ENCODE measurements at regions not wholly inside any gene's neighbourhood (a gene's known extent, or its start where the extent isn't known, plus 50 kb on each side); places are given as distances from the start of the nearest gene placed in this dataset.

DNA sequence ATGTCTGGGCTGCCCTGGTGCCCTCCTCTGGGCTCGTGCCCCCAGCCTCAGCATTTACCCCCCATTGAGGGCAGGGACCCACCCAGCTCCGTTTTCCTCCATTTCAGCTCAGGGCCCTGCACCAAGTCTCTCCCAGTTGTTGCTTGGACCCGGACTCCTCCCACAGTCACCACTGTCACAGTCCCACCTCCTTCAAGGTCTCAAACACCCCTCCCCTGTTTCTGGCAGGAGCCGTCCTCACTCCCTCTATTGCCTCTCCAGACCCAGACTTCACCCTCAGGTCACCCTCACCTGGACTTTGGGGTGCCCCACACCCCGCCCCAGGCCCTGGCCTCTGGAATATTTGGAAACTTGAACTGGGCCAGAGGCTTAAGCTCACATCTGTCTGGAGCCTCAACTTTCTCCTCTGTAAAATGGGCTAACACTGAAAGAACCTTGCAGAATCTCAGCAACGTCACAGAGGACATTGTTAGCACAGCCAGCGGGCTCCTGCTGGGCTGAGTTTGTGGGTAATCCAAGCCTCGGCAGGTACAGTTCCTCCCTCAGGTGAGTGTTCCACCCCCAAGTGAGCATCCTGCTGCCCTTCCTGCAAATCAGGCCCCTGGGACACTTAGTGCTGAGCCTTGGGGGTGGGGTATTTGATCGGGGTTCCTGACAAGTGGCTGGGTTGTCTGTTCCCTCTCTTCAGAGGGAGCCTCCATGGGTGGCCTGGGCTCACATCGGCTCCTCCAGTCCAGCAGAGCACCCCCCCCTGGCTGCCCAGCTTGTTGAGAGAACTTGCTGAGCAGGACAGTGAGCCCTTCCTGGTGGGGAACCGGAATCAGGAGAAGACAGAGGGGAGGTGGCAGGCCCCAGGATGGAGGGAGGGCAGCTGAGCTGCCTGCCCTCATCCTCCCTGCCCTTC lies 130.1 kb downstream of the C9orf50 start:
- Histone ChIP-seq H3K4me3 (ENCODE audit: low read length in 2 of 2) (peak overlapping the region in 1 of 2 donors; percentile 75), H3K36me3 (ENCODE audit: control insufficient read depth in 2 of 2, insufficient read depth in 2 of 2, low read length in 2 of 2) (peaks cover 0 to 3% of the 10 kb centered on the region in 2 donors), H3K4me1 (ENCODE audit: control insufficient read depth in 2 of 2, insufficient read depth in 2 of 2, low read length in 2 of 2) (peaks cover 45 to 59% of the 10 kb centered on the region in 2 donors), H3K27me3 (ENCODE audit: control insufficient read depth in 2 of 2, insufficient read depth in 2 of 2, low read length in 2 of 2) (no peaks in the 10 kb centered on the region), H3K9ac (ENCODE audit: low read depth in 1 of 2, low read length in 2 of 2) (peak overlapping the region; percentile 75 to 96), H3K9me3 (ENCODE audit: control insufficient read depth in 2 of 2, low read length in 2 of 2) (no peaks in the 10 kb centered on the region), H3K27ac (ENCODE audit: low read depth in 2 of 2, low read length in 2 of 2) (peak overlapping the region; percentile 92 to 95)

DNA sequence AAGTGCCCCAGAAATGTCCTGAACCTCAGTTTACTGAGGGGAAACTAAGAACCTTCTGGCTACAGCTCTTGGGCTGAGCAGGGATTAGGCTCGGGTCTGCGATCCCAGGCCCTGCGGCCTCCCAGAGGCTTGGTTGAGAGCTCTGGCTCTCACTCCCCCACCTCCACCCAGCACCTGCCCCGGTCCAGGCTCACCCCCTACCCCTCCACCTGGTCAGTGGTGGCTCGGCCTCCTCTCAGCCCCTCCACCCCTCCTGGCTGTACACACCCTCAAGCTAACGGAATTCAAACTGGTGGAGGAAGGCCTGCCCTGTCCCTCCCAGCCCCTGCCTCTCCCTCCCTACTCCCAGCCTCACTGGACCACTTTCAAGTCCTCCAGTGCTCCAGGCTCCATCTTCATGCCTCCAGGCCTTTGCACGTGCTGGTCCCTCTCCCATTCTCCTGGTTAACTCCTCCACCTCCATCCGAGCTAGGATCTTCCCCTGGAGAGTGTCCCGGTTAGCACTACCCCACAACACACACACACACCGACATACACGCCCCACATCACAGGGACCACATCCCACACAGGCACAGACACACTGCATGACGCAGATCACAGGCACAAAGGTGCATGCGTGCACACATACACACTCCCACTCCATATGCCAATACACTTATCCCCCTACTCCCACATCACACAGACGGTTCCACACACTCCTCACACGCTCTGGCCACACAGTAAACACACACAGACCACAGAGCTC lies 130.9 kb downstream of the C9orf50 start:
- Histone ChIP-seq H3K4me1 (ENCODE audit: control insufficient read depth in 2 of 2, insufficient read depth in 2 of 2, low read length in 2 of 2) (peaks cover 37 to 51% of the 10 kb centered on the region in 2 donors), H3K9ac (ENCODE audit: low read depth in 1 of 2, low read length in 2 of 2) (peak overlapping the region; percentile 75 to 96), H3K27ac (ENCODE audit: low read depth in 2 of 2, low read length in 2 of 2) (peak overlapping the region; percentile 92 to 95), H3K27me3 (ENCODE audit: control insufficient read depth in 2 of 2, insufficient read depth in 2 of 2, low read length in 2 of 2) (no peaks in the 10 kb centered on the region), H3K9me3 (ENCODE audit: control insufficient read depth in 2 of 2, low read length in 2 of 2) (no peaks in the 10 kb centered on the region), H3K36me3 (ENCODE audit: control insufficient read depth in 2 of 2, insufficient read depth in 2 of 2, low read length in 2 of 2) (peaks cover 0 to 3% of the 10 kb centered on the region in 2 donors), H3K4me3 (ENCODE audit: low read length in 2 of 2) (peak overlapping the region; percentile 68 to 75)

- peaks cover 49 to 63% of the 10 kb centered on the region in 2 donors for H3K4me1 ChIP-seq (ENCODE audit: control insufficient read depth in 2 of 2, insufficient read depth in 2 of 2, low read length in 2 of 2)
- H3K9me3 ChIP-seq (ENCODE audit: control insufficient read depth in 2 of 2, low read length in 2 of 2): no peaks in the 10 kb centered on the region
- H3K36me3 ChIP-seq (ENCODE audit: control insufficient read depth in 2 of 2, insufficient read depth in 2 of 2, low read length in 2 of 2): no peaks in the 10 kb centered on the region
- H3K4me3 ChIP-seq (ENCODE audit: low read length in 2 of 2): peak overlapping the region; percentile 51 to 69
- peak overlapping the region; percentile 72 to 96 for H3K9ac ChIP-seq (ENCODE audit: low read depth in 1 of 2, low read length in 2 of 2)
- H3K27me3 ChIP-seq (ENCODE audit: control insufficient read depth in 2 of 2, insufficient read depth in 2 of 2, low read length in 2 of 2): no peaks in the 10 kb centered on the region
- H3K27ac ChIP-seq (ENCODE audit: low read depth in 2 of 2, low read length in 2 of 2): peak overlapping the region; percentile 92 to 95
Measured at GRCh38 chr9:129487658-129488483, 133.0 kb downstream of the C9orf50 start.

DNA sequence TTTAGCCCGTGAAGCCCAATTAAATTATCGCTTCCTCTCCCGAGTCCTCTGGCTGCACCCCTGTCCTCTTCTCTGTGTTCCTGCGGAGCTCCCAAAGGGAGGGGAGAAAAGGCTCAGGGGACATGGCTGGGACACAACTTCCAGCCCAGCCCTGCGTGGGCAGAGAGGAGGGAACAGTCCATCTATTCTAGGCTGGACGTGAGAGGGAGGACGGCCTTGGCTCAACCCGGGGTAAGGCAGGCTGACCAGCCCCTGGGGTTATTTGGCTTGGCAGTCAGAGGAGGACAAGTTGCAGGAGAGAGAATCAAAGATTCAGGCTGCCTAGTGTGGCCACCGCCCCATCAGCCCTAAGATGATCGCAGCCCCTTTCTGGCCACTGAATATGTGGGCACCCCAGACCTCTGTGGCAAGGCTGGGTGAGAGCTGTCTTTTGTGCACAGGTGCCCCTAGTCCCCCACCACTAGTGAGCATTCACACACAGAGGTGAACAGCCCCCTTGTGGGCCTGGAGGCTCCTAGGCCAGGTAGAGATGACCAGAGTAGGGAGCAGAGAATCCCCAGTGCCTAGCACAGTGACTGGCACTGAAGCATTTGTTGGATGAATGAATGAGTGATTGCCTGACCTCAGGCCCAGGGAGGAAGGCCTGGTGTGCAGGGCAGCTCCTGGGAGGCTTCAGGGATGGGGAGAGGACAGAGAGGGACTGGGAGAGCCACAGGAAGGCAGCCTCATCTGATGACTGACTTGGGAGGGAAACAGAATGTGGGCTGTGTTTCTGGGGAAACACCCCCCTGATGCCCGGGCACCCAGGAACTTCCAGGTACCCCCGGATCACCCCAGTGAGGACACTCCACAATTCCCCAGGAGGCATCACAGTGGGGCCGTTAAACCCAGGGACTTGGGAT lies 133.9 kb downstream of the C9orf50 start:
- Histone ChIP-seq H3K27me3 (ENCODE audit: control insufficient read depth in 2 of 2, insufficient read depth in 2 of 2, low read length in 2 of 2) (no peaks in the 10 kb centered on the region), H3K9ac (ENCODE audit: low read depth in 1 of 2, low read length in 2 of 2) (peak overlapping the region; percentile 72 to 96), H3K4me3 (ENCODE audit: low read length in 2 of 2) (no peak overlapping the region), H3K9me3 (ENCODE audit: control insufficient read depth in 2 of 2, low read length in 2 of 2) (no peaks in the 10 kb centered on the region), H3K36me3 (ENCODE audit: control insufficient read depth in 2 of 2, insufficient read depth in 2 of 2, low read length in 2 of 2) (no peaks in the 10 kb centered on the region), H3K4me1 (ENCODE audit: control insufficient read depth in 2 of 2, insufficient read depth in 2 of 2, low read length in 2 of 2) (peaks cover 49 to 65% of the 10 kb centered on the region in 2 donors), H3K27ac (ENCODE audit: low read depth in 2 of 2, low read length in 2 of 2) (peak overlapping the region; percentile 92 to 95)

GRCh38 chr9:129485145-129485774 lies 135.6 kb downstream of the C9orf50 start:
- peak overlapping the region; percentile 6 to 92 for H3K27ac ChIP-seq (ENCODE audit: low read depth in 2 of 2, low read length in 2 of 2)
- H3K27me3 ChIP-seq (ENCODE audit: control insufficient read depth in 2 of 2, insufficient read depth in 2 of 2, low read length in 2 of 2): no peaks in the 10 kb centered on the region
- H3K9me3 ChIP-seq (ENCODE audit: control insufficient read depth in 2 of 2, low read length in 2 of 2): no peaks in the 10 kb centered on the region
- H3K36me3 ChIP-seq (ENCODE audit: control insufficient read depth in 2 of 2, insufficient read depth in 2 of 2, low read length in 2 of 2): no peaks in the 10 kb centered on the region
- H3K4me1 ChIP-seq (ENCODE audit: control insufficient read depth in 2 of 2, insufficient read depth in 2 of 2, low read length in 2 of 2): peaks cover 53 to 62% of the 10 kb centered on the region in 2 donors
- H3K9ac ChIP-seq (ENCODE audit: low read depth in 1 of 2, low read length in 2 of 2): peak overlapping the region in 1 of 2 donors; percentile 30
- H3K4me3 ChIP-seq (ENCODE audit: low read length in 2 of 2): no peak overlapping the region

GRCh38 chr9:129484352-129485000 lies 136.4 kb downstream of the C9orf50 start:
- H3K27ac ChIP-seq (ENCODE audit: low read depth in 2 of 2, low read length in 2 of 2): peak overlapping the region; percentile 96 to 97
- H3K36me3 ChIP-seq (ENCODE audit: control insufficient read depth in 2 of 2, insufficient read depth in 2 of 2, low read length in 2 of 2): no peaks in the 10 kb centered on the region
- no peak overlapping the region for H3K4me3 ChIP-seq (ENCODE audit: low read length in 2 of 2)
- no peaks in the 10 kb centered on the region for H3K9me3 ChIP-seq (ENCODE audit: control insufficient read depth in 2 of 2, low read length in 2 of 2)
- no peaks in the 10 kb centered on the region for H3K27me3 ChIP-seq (ENCODE audit: control insufficient read depth in 2 of 2, insufficient read depth in 2 of 2, low read length in 2 of 2)
- H3K4me1 ChIP-seq (ENCODE audit: control insufficient read depth in 2 of 2, insufficient read depth in 2 of 2, low read length in 2 of 2): peaks cover 47 to 55% of the 10 kb centered on the region in 2 donors
- peak overlapping the region; percentile 80 to 91 for H3K9ac ChIP-seq (ENCODE audit: low read depth in 1 of 2, low read length in 2 of 2)

GRCh38 chr9:129483415-129484351 lies 137.2 kb downstream of the C9orf50 start:
- H3K4me1 ChIP-seq (ENCODE audit: control insufficient read depth in 2 of 2, insufficient read depth in 2 of 2, low read length in 2 of 2): peaks cover 40 to 49% of the 10 kb centered on the region in 2 donors
- no peaks in the 10 kb centered on the region for H3K36me3 ChIP-seq (ENCODE audit: control insufficient read depth in 2 of 2, insufficient read depth in 2 of 2, low read length in 2 of 2)
- H3K27ac ChIP-seq (ENCODE audit: low read depth in 2 of 2, low read length in 2 of 2): peak overlapping the region; percentile 96 to 97
- peak overlapping the region; percentile 80 to 91 for H3K9ac ChIP-seq (ENCODE audit: low read depth in 1 of 2, low read length in 2 of 2)
- H3K27me3 ChIP-seq (ENCODE audit: control insufficient read depth in 2 of 2, insufficient read depth in 2 of 2, low read length in 2 of 2): no peaks in the 10 kb centered on the region
- H3K4me3 ChIP-seq (ENCODE audit: low read length in 2 of 2): peak overlapping the region; percentile 59 to 60
- H3K9me3 ChIP-seq (ENCODE audit: control insufficient read depth in 2 of 2, low read length in 2 of 2): no peaks in the 10 kb centered on the region
